ENCODE measurements at regions not wholly inside any gene's neighbourhood (a gene's known extent, or its start where the extent isn't known, plus 50 kb on each side); places are given as distances from the start of the nearest gene placed in this dataset.

DNA sequence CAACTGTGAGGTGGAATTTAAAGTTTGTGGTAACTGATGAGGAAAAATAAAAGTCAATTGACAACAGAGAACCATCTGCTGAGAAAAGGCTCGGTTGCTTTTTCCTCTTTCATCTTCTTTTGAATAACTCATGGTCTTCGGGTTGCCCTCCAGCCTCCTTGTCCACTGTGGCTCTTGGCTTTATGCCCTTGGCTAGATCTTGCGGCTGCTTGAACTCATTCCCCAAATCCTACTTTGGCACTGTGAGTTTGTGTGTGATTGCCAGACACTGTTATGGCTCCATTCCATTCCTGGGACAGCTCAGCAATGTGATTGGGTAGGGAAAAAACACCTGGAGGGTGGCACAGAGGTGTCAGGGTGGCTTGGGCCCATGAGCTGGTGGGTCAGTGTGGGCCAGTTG lies 387.4 kb downstream of the DLEU7 start:
- Histone ChIP-seq H4K8ac (ENCODE audit: low read depth in 2 of 2, low read length in 2 of 2) (no peak overlapping the region), H3K79me1 (ENCODE audit: low read depth in 1 of 2, low read length in 2 of 2) (no peaks in the 10 kb centered on the region), H4K5ac (ENCODE audit: low read depth, low read length) (no peak overlapping the region), H3K27me3 (ENCODE audit: control insufficient read depth, insufficient read depth, low read length) (no peaks in the 10 kb centered on the region), H3K14ac (replicated peaks; ENCODE audit: low read depth, low read length) (no peak overlapping the region), H3K9ac (ENCODE audit: low read depth, low read length) (no peak overlapping the region), H3K23ac (ENCODE audit: low read depth, low read length) (no peak overlapping the region), H3K36me3 (ENCODE audit: control insufficient read depth, insufficient read depth, low read length) (no peaks in the 10 kb centered on the region), H3K27ac (ENCODE audit: insufficient read depth, low read length) (no peak overlapping the region), H3K18ac (ENCODE audit: low read depth, low read length) (no peak overlapping the region), H2AK9ac (replicated peaks; ENCODE audit: low read depth, low read length, poor library complexity) (no peak overlapping the region), H4K91ac (ENCODE audit: insufficient read depth, low read depth, low read length) (no peak overlapping the region), H3K9me1 (ENCODE audit: insufficient read depth, low read length) (no peaks in the 10 kb centered on the region), H2AK5ac (ENCODE audit: low read depth, low read length) (no peak overlapping the region), H3K4me1 (ENCODE audit: control insufficient read depth, insufficient read depth, low read length) (peaks cover 2% of the 10 kb centered on the region; the same call in 1 of the 2 replicates), H3K4me3 (ENCODE audit: insufficient read depth, low read depth, low read length) (no peak overlapping the region), H3K9me3 (ENCODE audit: control insufficient read depth, insufficient read depth, low read length) (no peaks in the 10 kb centered on the region), H3K4ac (ENCODE audit: low read depth, low read length) (no peak overlapping the region), H4K20me1 (ENCODE audit: insufficient read depth, low read length) (no peaks in the 10 kb centered on the region), H2BK5ac (ENCODE audit: low read depth, low read length, poor library complexity, severe bottlenecking) (no peak overlapping the region), H2BK15ac (ENCODE audit: low read depth, low read length) (no peak overlapping the region), H2BK20ac (ENCODE audit: low read depth, low read length) (no peak overlapping the region), H3K56ac (ENCODE audit: extremely low read depth, insufficient read depth, low read length) (no peak overlapping the region), H2BK120ac (ENCODE audit: low read depth, low read length) (no peak overlapping the region), H3K4me2 (ENCODE audit: low read depth, low read length) (no peak overlapping the region), H2AFZ (replicated peaks; ENCODE audit: low read length, poor library complexity) (no peak overlapping the region)
- dilution Hi-C loops (cut with HindIII; ENCODE audit: low sequenced_read_pairs, unreplicated experiment) (no loop called here), in situ Hi-C loops (cut with MboI; ENCODE audit: low sequenced_read_pairs) (no loop called here), intact Hi-C loops (cut with micrococcal nuclease) (no loop called here)
- no CpG with 5 or more reads among the region's 3 CpGs for WGBS, 2 experiments (ENCODE audit: extremely low coverage in 2 of 2, insufficient read length in 1 of 2)
- DNase-seq: no peak
- TF ChIP-seq, protein P1, sequence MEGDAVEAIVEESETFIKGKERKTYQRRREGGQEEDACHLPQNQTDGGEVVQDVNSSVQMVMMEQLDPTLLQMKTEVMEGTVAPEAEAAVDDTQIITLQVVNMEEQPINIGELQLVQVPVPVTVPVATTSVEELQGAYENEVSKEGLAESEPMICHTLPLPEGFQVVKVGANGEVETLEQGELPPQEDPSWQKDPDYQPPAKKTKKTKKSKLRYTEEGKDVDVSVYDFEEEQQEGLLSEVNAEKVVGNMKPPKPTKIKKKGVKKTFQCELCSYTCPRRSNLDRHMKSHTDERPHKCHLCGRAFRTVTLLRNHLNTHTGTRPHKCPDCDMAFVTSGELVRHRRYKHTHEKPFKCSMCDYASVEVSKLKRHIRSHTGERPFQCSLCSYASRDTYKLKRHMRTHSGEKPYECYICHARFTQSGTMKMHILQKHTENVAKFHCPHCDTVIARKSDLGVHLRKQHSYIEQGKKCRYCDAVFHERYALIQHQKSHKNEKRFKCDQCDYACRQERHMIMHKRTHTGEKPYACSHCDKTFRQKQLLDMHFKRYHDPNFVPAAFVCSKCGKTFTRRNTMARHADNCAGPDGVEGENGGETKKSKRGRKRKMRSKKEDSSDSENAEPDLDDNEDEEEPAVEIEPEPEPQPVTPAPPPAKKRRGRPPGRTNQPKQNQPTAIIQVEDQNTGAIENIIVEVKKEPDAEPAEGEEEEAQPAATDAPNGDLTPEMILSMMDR (conservative IDR thresholded peaks at IDR 0.05; ENCODE audit: low read depth, low read length): no peak
- TF ChIP-seq RCOR1 (IDR thresholded peaks at IDR 0.05; ENCODE audit: insufficient replicate concordance, low read length): no peak
- TF ChIP-seq BHLHE40 (IDR thresholded peaks at IDR 0.05; ENCODE audit: low read depth, low read length): no peak
- no peak for TF ChIP-seq RAD21 (IDR thresholded peaks at IDR 0.05; ENCODE audit: low read length)
- TF ChIP-seq MXI1 (IDR thresholded peaks at IDR 0.05; ENCODE audit: borderline replicate concordance, low read depth, low read length): no peak
- TF ChIP-seq FOS (IDR thresholded peaks at IDR 0.05; ENCODE audit: low read depth, low read length): no peak
- no peak for TF ChIP-seq NFE2L2 (IDR thresholded peaks at IDR 0.05; ENCODE audit: low read depth, low read length)
- TF ChIP-seq, protein P2, sequence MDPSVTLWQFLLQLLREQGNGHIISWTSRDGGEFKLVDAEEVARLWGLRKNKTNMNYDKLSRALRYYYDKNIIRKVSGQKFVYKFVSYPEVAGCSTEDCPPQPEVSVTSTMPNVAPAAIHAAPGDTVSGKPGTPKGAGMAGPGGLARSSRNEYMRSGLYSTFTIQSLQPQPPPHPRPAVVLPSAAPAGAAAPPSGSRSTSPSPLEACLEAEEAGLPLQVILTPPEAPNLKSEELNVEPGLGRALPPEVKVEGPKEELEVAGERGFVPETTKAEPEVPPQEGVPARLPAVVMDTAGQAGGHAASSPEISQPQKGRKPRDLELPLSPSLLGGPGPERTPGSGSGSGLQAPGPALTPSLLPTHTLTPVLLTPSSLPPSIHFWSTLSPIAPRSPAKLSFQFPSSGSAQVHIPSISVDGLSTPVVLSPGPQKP (IDR thresholded peaks at IDR 0.05; ENCODE audit: borderline replicate concordance, low read depth, low read length): no peak
- ChIA-PET POLR2A (ENCODE audit: unreplicated experiment) (no interaction called here), CTCF (no interaction called here)
- no peak for ATAC-seq (ENCODE audit: low read depth)
- no TSS peak for BruUV-seq (replicated peaks)
